ENCODE measurements at regions not wholly inside any gene's neighbourhood (a gene's known extent, or its start where the extent isn't known, plus 50 kb on each side); places are given as distances from the start of the nearest gene placed in this dataset.
"Not testable (repeated sequence)": the region's sequence is repeated elsewhere in the genome, so short reads cannot be mapped to it uniquely, and the experiment has no call there.

GRCh38 chr11:45741032-45741431 lies 63.9 kb upstream of the SLC35C1 start:
- Histone ChIP-seq H3K27ac (ENCODE audit: low read length) (no peak overlapping the region), H3K4me3 (ENCODE audit: low read length) (no peak overlapping the region), H3K4me2 (ENCODE audit: low read length) (no peak overlapping the region), H3K9me3 (ENCODE audit: low read length) (no peaks in the 10 kb centered on the region), H3K9me2 (ENCODE audit: insufficient read depth, low read length) (no peaks in the 10 kb centered on the region), H3K27me3 (ENCODE audit: insufficient read depth, low read depth, low read length) (no peaks in the 10 kb centered on the region), H2AFZ (ENCODE audit: low read depth, low read length) (no peak overlapping the region), H3F3A (ENCODE audit: insufficient read depth, low read length, poor library complexity, severe bottlenecking) (no peaks in the 10 kb centered on the region), H4K20me1 (ENCODE audit: insufficient read depth) (no peaks in the 10 kb centered on the region), H3K9ac (ENCODE audit: low read length) (no peak overlapping the region), H3K79me2 (replicated peaks; ENCODE audit: insufficient read depth, low read length) (no peaks in the 10 kb centered on the region), H3K36me3 (ENCODE audit: insufficient read depth, low read length) (no peaks in the 10 kb centered on the region)
- TF ChIP-seq TAF1 (IDR thresholded peaks at IDR 0.05; ENCODE audit: low read depth) = no peak
- TF ChIP-seq SMC3 (conservative IDR thresholded peaks at IDR 0.05; ENCODE audit: poor library complexity) = no peak
- TF ChIP-seq POLR2AphosphoS5 (IDR thresholded peaks at IDR 0.05) = no peak
- no peak for TF ChIP-seq CTCF (IDR thresholded peaks at IDR 0.05; ENCODE audit: poor library complexity, severe bottlenecking)

- Histone ChIP-seq H3K4me3 (ENCODE audit: low read length) (no peak overlapping the region), H2AFZ (ENCODE audit: low read depth, low read length) (no peak overlapping the region), H3K79me2 (replicated peaks; ENCODE audit: insufficient read depth, low read length) (no peaks in the 10 kb centered on the region), H3K36me3 (ENCODE audit: insufficient read depth, low read length) (no peaks in the 10 kb centered on the region), H3K27ac (ENCODE audit: low read length) (no peak overlapping the region), H4K20me1 (ENCODE audit: insufficient read depth) (no peaks in the 10 kb centered on the region), H3K27me3 (ENCODE audit: insufficient read depth, low read depth, low read length) (no peaks in the 10 kb centered on the region), H3K9me3 (ENCODE audit: low read length) (no peaks in the 10 kb centered on the region), H3K9ac (ENCODE audit: low read length) (no peak overlapping the region), H3K4me2 (ENCODE audit: low read length) (no peak overlapping the region), H3F3A (ENCODE audit: insufficient read depth, low read length, poor library complexity, severe bottlenecking) (no peaks in the 10 kb centered on the region), H3K9me2 (ENCODE audit: insufficient read depth, low read length) (no peaks in the 10 kb centered on the region)
- TF ChIP-seq CTCF (IDR thresholded peaks at IDR 0.05; ENCODE audit: poor library complexity, severe bottlenecking) (no peak), EP300 (conservative IDR thresholded peaks at IDR 0.05; ENCODE audit: poor library complexity, severe bottlenecking) (no peak), TAF1 (IDR thresholded peaks at IDR 0.05; ENCODE audit: low read depth) (no peak), EZH2 (IDR thresholded peaks at IDR 0.05; ENCODE audit: borderline replicate concordance, insufficient read depth, low read length, poor library complexity, severe bottlenecking) (no peak), MXI1 (conservative IDR thresholded peaks at IDR 0.05; ENCODE audit: poor library complexity, severe bottlenecking) (no peak), REST (IDR thresholded peaks at IDR 0.05; ENCODE audit: borderline replicate concordance) (no peak), RAD21 (conservative IDR thresholded peaks at IDR 0.05) (no peak), SMC3 (conservative IDR thresholded peaks at IDR 0.05; ENCODE audit: poor library complexity) (no peak), POLR2AphosphoS5 (IDR thresholded peaks at IDR 0.05) (no peak)
Measured at GRCh38 chr11:45739866-45740265, 65.1 kb upstream of the SLC35C1 start.

- H3K36me3 ChIP-seq (ENCODE audit: insufficient read depth, low read length); H3K4me3 ChIP-seq (ENCODE audit: low read length); H3K9me3 ChIP-seq (ENCODE audit: low read length): not testable (repeated sequence)
Measured at GRCh38 chr11:45739071-45739470, 65.9 kb upstream of the SLC35C1 start.

GRCh38 chr11:45738194-45738593 lies 66.8 kb upstream of the SLC35C1 start:
- H4K20me1 ChIP-seq (ENCODE audit: insufficient read depth); H2AFZ ChIP-seq (ENCODE audit: low read depth, low read length): not testable (repeated sequence)

More at GRCh38 chr11:45739071-45739470, 65.9 kb upstream of the SLC35C1 start:
- H3K27ac ChIP-seq (ENCODE audit: low read length); H3K79me2 ChIP-seq (replicated peaks; ENCODE audit: insufficient read depth, low read length); H2AFZ ChIP-seq (ENCODE audit: low read depth, low read length); H3K4me2 ChIP-seq (ENCODE audit: low read length); H3F3A ChIP-seq (ENCODE audit: insufficient read depth, low read length, poor library complexity, severe bottlenecking); H4K20me1 ChIP-seq (ENCODE audit: insufficient read depth); H3K9me2 ChIP-seq (ENCODE audit: insufficient read depth, low read length); H3K9ac ChIP-seq (ENCODE audit: low read length); H3K27me3 ChIP-seq (ENCODE audit: insufficient read depth, low read depth, low read length): not testable (repeated sequence)

More at GRCh38 chr11:45738194-45738593, 66.8 kb upstream of the SLC35C1 start:
- not testable (repeated sequence) for H3K4me3 ChIP-seq (ENCODE audit: low read length); H3K27me3 ChIP-seq (ENCODE audit: insufficient read depth, low read depth, low read length); H3K4me2 ChIP-seq (ENCODE audit: low read length); H3F3A ChIP-seq (ENCODE audit: insufficient read depth, low read length, poor library complexity, severe bottlenecking); H3K9me2 ChIP-seq (ENCODE audit: insufficient read depth, low read length); H3K9me3 ChIP-seq (ENCODE audit: low read length); H3K36me3 ChIP-seq (ENCODE audit: insufficient read depth, low read length); H3K27ac ChIP-seq (ENCODE audit: low read length); H3K9ac ChIP-seq (ENCODE audit: low read length); H3K79me2 ChIP-seq (replicated peaks; ENCODE audit: insufficient read depth, low read length)

Measured in neural cell (in vitro differentiated cells).